ENCODE measurements at regions not wholly inside any gene's neighbourhood (a gene's known extent, or its start where the extent isn't known, plus 50 kb on each side); places are given as distances from the start of the nearest gene placed in this dataset.
"Not testable (repeated sequence)": the region's sequence is repeated elsewhere in the genome, so short reads cannot be mapped to it uniquely, and the experiment has no call there.

DNA sequence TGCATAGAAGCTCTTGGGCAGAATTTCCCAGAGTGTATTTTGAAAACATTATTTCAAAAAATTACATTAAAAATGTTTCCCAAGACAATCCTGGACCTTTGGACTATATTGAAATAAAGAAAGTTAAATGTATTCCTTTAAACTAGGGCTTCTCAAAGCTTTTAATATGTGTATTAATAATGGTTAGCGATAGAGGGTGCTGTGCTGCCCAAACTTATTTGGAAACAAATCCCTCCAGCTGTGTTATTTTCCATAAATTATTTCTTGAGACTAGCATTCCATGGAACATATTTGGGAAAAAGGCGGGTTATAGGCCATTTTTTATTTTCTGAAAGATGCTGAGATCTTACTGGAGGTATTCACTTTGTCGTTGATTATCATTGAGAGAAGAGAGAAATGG lies 397.8 kb upstream of the MIS18BP1 start:
- no peak for DNase-seq
- Mint-ChIP-seq H3K27me3 (no peaks in the 10 kb centered on the region), H3K27ac (no peak overlapping the region), H3K4me1 (no peaks in the 10 kb centered on the region), H3K36me3 (no peaks in the 10 kb centered on the region), H3K9me3 (peaks cover 0 to 7% (median 2%) of the 10 kb centered on the region in 7 donors), H3K4me3 (no peak overlapping the region)
- ATAC-seq (ENCODE audit: low read depth in 2 of 2), result no peak

DNA sequence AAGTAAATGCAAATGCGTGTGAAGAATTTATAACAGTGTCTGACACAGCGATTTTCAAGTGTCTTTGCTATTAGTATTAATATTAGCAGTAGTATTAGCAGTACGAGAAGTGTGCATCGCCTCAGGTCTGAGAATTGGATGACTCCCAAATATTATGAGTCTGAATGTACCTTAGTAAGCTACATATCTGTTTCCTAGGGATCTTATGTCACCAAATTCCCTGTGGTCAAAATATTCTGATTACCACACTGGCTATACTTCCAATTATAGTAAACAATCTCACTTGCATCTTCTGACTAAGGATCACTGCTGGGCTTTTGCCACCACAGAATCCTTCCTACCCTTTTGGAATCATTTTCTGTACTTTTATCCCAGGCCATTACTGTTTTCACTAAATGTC lies 396.0 kb upstream of the MIS18BP1 start:
- H3K36me3 Mint-ChIP-seq, result no peaks in the 10 kb centered on the region
- no peaks in the 10 kb centered on the region for H3K27me3 Mint-ChIP-seq
- DNase-seq (no peak), ATAC-seq (ENCODE audit: low read depth in 2 of 2) (no peak)
- no peak overlapping the region for H3K4me3 Mint-ChIP-seq
- no peak overlapping the region for H3K27ac Mint-ChIP-seq
- peaks cover 0 to 11% (median 0%) of the 10 kb centered on the region in 7 donors for H3K9me3 Mint-ChIP-seq
- H3K4me1 Mint-ChIP-seq, result no peaks in the 10 kb centered on the region

- Mint-ChIP-seq H3K9me3 (peaks cover 0 to 30% (median 2%) of the 10 kb centered on the region in 7 donors), H3K4me1 (no peaks in the 10 kb centered on the region), H3K36me3 (no peaks in the 10 kb centered on the region), H3K4me3 (no peak overlapping the region), H3K27ac (no peak overlapping the region), H3K27me3 (no peaks in the 10 kb centered on the region)
- DNase-seq (no peak), ATAC-seq (ENCODE audit: low read depth in 2 of 2) (no peak)
Observed at GRCh38 chr14:45641541-45641940, 388.5 kb upstream of the MIS18BP1 start.

- H3K36me3 Mint-ChIP-seq; H3K4me3 Mint-ChIP-seq; H3K4me1 Mint-ChIP-seq; ATAC-seq (ENCODE audit: low read depth in 2 of 2); H3K27ac Mint-ChIP-seq; DNase-seq; H3K27me3 Mint-ChIP-seq: not testable (repeated sequence)
- H3K9me3 Mint-ChIP-seq, result peaks cover 0 to 32% (median 3%) of the 10 kb centered on the region in 7 donors
Observed at GRCh38 chr14:45634651-45635441, 381.8 kb upstream of the MIS18BP1 start.

- Mint-ChIP-seq H3K4me1 (no peaks in the 10 kb centered on the region), H3K9me3 (peaks cover 0 to 35% (median 6%) of the 10 kb centered on the region in 7 donors), H3K27ac (no peak overlapping the region), H3K36me3 (no peaks in the 10 kb centered on the region), H3K27me3 (no peaks in the 10 kb centered on the region), H3K4me3 (no peak overlapping the region)
- ATAC-seq (ENCODE audit: low read depth in 2 of 2), result no peak
- DNase-seq, result no peak
Observed at GRCh38 chr14:45633220-45633984, 380.4 kb upstream of the MIS18BP1 start.

- H3K27me3 Mint-ChIP-seq, result no peaks in the 10 kb centered on the region
- ATAC-seq (ENCODE audit: low read depth in 2 of 2) (no peak), DNase-seq (no peak)
- no peak overlapping the region for H3K27ac Mint-ChIP-seq
- H3K4me1 Mint-ChIP-seq, result no peaks in the 10 kb centered on the region
- H3K9me3 Mint-ChIP-seq, result peaks cover 0 to 18% (median 3%) of the 10 kb centered on the region in 7 donors
- no peaks in the 10 kb centered on the region for H3K36me3 Mint-ChIP-seq
- H3K4me3 Mint-ChIP-seq, result no peak overlapping the region
Observed at GRCh38 chr14:45621731-45622130, 368.7 kb upstream of the MIS18BP1 start.

GRCh38 chr14:45619831-45620230 lies 366.8 kb upstream of the MIS18BP1 start:
- no peak for ATAC-seq (ENCODE audit: low read depth in 2 of 2)
- Mint-ChIP-seq H3K9me3 (peaks cover 0 to 14% (median 2%) of the 10 kb centered on the region in 7 donors), H3K36me3 (no peaks in the 10 kb centered on the region), H3K4me1 (no peaks in the 10 kb centered on the region), H3K27me3 (no peaks in the 10 kb centered on the region), H3K4me3 (no peak overlapping the region), H3K27ac (no peak overlapping the region)
- no peak for DNase-seq

DNA sequence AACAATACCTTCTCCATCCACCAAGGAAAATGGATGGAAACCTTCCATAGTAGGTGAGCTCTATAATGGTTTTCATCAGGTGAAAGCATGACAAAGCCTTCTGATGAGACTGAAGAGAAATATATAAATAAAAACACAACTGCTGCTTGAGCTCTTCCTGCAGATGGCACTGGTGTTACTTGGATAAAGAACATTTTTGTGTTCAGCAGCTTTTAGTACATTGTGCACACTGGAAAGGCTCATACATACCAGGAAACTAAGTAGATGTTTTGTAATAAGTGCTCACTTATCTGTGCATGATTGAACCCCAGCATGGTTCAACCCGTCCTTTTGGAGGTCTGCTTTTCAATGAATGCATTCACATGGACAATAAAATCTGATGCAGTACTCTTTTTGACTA lies 357.3 kb upstream of the MIS18BP1 start:
- H3K27me3 Mint-ChIP-seq, result no peaks in the 10 kb centered on the region
- no peak for ATAC-seq (ENCODE audit: low read depth in 2 of 2)
- no peaks in the 10 kb centered on the region for H3K4me1 Mint-ChIP-seq
- no peak overlapping the region for H3K4me3 Mint-ChIP-seq
- peaks cover 0 to 5% (median 3%) of the 10 kb centered on the region in 7 donors for H3K9me3 Mint-ChIP-seq
- DNase-seq, result no peak
- no peak overlapping the region for H3K27ac Mint-ChIP-seq
- no peaks in the 10 kb centered on the region for H3K36me3 Mint-ChIP-seq

- no peak for DNase-seq
- Mint-ChIP-seq H3K27ac (no peak overlapping the region), H3K4me3 (peak overlapping the region in 1 of 8 donors; percentile 9), H3K27me3 (no peaks in the 10 kb centered on the region), H3K9me3 (peaks cover 4 to 42% (median 12%) of the 10 kb centered on the region in 7 donors), H3K36me3 (no peaks in the 10 kb centered on the region), H3K4me1 (no peaks in the 10 kb centered on the region)
- ATAC-seq (ENCODE audit: low read depth in 2 of 2), result no peak
Observed at GRCh38 chr14:45587142-45587541, 334.1 kb upstream of the MIS18BP1 start.

DNA sequence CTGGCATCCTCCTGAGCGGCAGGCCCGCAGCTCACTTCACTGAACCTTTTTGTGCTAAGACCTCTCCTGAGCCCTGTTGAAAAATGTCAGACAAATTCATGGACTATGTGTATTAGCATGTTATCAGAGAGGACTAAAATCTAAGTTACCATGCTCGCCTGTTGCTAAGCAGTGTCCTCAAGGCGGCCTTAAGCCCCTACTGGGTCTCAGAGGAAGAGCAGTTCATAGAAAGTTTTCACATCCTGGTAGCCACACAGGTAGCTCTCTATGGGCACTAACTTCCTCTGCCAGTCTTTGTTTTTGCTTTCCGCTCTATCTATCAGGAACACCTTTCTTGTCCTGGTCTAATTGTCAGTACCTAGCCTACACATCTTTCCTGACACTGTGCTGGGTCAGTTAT lies 306.6 kb upstream of the MIS18BP1 start:
- Mint-ChIP-seq H3K36me3 (no peaks in the 10 kb centered on the region), H3K4me1 (no peaks in the 10 kb centered on the region), H3K27me3 (no peaks in the 10 kb centered on the region), H3K27ac (no peak overlapping the region), H3K4me3 (no peak overlapping the region), H3K9me3 (peaks cover 0 to 5% (median 0%) of the 10 kb centered on the region in 7 donors)
- DNase-seq, result no peak
- no peak for ATAC-seq (ENCODE audit: low read depth in 2 of 2)

DNA sequence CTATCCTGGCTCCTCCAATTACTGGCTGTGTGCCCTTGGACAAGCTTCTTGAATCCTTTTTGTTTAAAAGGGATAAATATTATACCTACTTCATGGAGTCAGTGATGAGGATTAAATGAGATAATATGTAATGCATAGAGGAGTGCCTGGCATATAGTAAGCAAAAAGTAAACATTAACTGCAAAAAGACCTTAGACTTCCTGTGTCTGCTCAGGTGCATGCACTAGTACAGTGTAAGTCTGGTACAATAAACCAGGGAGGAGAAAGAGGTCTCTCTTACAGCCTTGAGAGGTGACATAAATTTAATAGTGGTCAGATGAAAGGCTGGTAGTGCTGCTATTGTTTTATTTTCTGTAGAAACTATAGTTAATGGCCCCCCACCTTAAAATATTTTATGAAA lies 305.2 kb upstream of the MIS18BP1 start:
- H3K4me1 Mint-ChIP-seq, result no peaks in the 10 kb centered on the region
- H3K4me3 Mint-ChIP-seq, result no peak overlapping the region
- H3K27me3 Mint-ChIP-seq, result no peaks in the 10 kb centered on the region
- ATAC-seq (ENCODE audit: low read depth in 2 of 2) (no peak), DNase-seq (no peak)
- no peaks in the 10 kb centered on the region for H3K36me3 Mint-ChIP-seq
- no peak overlapping the region for H3K27ac Mint-ChIP-seq
- H3K9me3 Mint-ChIP-seq, result peaks cover 0 to 7% (median 1%) of the 10 kb centered on the region in 7 donors

- Mint-ChIP-seq H3K27me3 (no peaks in the 10 kb centered on the region), H3K4me3 (no peak overlapping the region), H3K36me3 (no peaks in the 10 kb centered on the region), H3K9me3 (peaks cover 1 to 12% (median 7%) of the 10 kb centered on the region in 7 donors), H3K4me1 (no peaks in the 10 kb centered on the region), H3K27ac (no peak overlapping the region)
- no peak for ATAC-seq (ENCODE audit: low read depth in 2 of 2)
- DNase-seq, result no peak
Observed at GRCh38 chr14:45553981-45554380, 301.0 kb upstream of the MIS18BP1 start.

- ATAC-seq (ENCODE audit: low read depth in 2 of 2); H3K27ac Mint-ChIP-seq; DNase-seq; H3K27me3 Mint-ChIP-seq; H3K4me1 Mint-ChIP-seq; H3K4me3 Mint-ChIP-seq; H3K36me3 Mint-ChIP-seq: not testable (repeated sequence)
- peaks cover 1 to 11% (median 7%) of the 10 kb centered on the region in 7 donors for H3K9me3 Mint-ChIP-seq
Observed at GRCh38 chr14:45551240-45551820, 298.3 kb upstream of the MIS18BP1 start.

DNA sequence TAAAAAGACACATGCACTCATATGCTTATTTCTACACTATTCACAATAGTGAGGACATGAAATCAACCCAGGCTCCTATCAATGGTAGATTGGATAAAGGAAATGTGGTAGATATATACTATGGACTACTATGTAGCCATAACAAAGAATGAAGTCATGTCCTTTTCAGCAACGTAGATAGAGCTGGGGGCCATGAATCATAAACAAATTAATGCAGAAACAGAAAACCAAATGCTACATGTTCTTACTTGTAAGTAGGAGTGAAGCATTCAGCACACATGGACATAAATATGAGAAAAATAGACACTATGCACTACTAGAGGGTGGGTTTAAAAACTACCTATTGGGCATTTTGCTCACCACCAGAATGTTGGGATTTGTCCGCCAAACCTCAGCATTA lies 278.0 kb upstream of the MIS18BP1 start:
- Mint-ChIP-seq H3K36me3 (no peaks in the 10 kb centered on the region), H3K4me3 (no peak overlapping the region), H3K27me3 (no peaks in the 10 kb centered on the region), H3K9me3 (peaks cover 5 to 33% (median 10%) of the 10 kb centered on the region in 7 donors), H3K4me1 (no peaks in the 10 kb centered on the region), H3K27ac (no peak overlapping the region)
- DNase-seq (no peak), ATAC-seq (ENCODE audit: low read depth in 2 of 2) (no peak)

Measured in naive B cell (primary cell).